WI38 (cell line): ENCODE measurements at regions not wholly inside any gene's neighbourhood (a gene's known extent, or its start where the extent isn't known, plus 50 kb on each side); places are given as distances from the start of the nearest gene placed in this dataset.

ENCODE experiments used
- H3K4me3 ChIP-seq: 2 replicates; pipeline ENCODE4 v1.5.1; 2011; ENCODE audit warnings: low read depth, mild to moderate bottlenecking, control low read depth, low read length
- CTCF ChIP-seq: IDR thresholded peaks from 2 replicates; pipeline ENCODE4 v1.5.1; 2012; ENCODE audit warnings: low read depth, mild to moderate bottlenecking, control low read depth, low read length

DNA sequence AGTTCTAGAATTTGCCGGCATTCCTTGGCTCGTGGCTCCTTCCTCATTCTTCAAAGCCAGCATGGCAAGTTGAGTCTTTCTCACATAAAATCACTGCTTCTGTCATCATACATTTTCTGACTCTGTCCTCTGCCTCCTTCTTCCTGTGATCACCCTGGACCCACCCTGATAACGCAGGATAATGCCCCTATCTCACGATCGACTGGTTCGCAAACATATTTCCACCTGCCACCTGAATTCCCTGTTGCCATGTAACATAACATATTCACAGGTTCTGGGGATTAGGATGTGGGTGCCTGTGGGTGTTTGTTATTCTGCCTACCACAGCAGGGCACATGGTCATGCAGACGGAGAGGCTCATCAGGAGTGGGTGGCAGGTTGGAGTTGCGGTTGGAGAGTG, 177.7 kb downstream of the NHLRC3 start:
- H3K4me3 ChIP-seq: no peak overlapping the region
- TF ChIP-seq CTCF: no peak

- TF ChIP-seq CTCF: no peak
- no peak overlapping the region for H3K4me3 ChIP-seq
Measured at GRCh38 chr13:39217471-39217870, 179.2 kb downstream of the NHLRC3 start.

- no peak overlapping the region for H3K4me3 ChIP-seq
- no peak for TF ChIP-seq CTCF
Measured at GRCh38 chr13:39224671-39225240, 186.5 kb downstream of the NHLRC3 start.

DNA sequence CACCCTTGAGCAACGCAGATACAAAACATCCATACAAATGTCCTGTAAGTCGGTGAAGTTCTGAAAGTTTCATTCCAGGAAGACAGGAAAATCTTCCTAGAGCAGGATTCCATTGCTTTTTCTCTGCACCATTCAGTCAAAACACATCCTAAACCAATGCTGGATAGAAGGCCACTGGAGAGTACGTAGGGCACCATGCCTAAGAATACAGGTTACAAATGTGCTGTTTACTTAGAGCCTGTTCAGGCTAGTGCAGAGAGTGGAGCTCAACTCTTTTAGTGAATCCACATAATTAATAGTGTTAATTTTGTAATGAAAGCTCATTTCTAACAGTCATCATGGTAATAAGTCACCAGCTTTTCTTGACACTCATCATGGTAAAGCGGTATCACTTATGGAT, 187.6 kb downstream of the NHLRC3 start:
- no peak for TF ChIP-seq CTCF

DNA sequence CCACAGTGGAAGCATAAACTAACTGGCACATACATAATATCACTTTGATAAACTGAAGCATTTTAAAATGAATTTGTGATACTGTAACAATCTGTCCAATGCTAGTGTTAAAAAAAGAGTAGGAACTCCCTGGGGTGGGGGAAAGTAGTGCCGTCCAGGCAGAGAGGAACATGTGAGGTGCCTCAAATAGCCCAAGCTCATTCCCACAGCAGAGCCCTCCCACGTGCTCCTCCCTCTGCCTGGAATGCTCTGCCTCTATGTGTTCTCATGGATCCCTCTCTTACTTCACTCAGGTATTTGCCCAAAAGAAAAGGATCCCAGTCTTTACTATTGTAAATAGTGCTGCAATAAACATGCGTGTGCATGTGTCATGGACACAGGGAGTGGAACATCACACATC, 188.1 kb downstream of the NHLRC3 start:
- TF ChIP-seq CTCF: no peak
- no peak overlapping the region for H3K4me3 ChIP-seq

More for the DNA sequence above, 187.6 kb downstream of the NHLRC3 start:
- H3K4me3 ChIP-seq: no peak overlapping the region

DNA sequence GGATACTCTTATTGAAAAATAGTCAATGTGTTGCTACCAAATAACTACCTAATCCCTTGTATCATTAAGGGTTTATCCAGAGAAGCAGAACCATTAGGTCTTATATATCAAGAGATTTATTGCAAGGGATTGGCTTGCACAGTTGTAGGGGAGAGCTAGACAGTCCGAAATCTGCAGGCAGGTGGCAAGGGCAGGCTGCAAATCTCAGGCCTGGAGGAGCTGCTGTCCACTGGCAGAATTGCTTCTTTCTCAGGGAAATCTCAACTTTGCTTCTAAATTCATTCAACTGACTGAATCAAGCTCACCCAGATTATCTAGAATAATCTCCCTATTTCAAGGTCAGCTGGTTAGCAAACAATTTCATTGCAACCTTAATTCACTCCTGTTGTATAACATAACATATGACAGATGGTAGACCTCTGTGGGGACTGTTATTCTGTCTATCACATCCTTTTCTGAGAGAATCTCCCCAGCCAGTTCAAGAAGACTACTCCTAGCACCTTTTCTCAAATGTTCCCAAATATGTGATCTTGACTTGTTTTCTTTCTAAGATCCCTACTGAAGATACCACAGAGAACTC, 194.2 kb downstream of the NHLRC3 start:
- no peak overlapping the region for H3K4me3 ChIP-seq
- no peak for TF ChIP-seq CTCF

DNA sequence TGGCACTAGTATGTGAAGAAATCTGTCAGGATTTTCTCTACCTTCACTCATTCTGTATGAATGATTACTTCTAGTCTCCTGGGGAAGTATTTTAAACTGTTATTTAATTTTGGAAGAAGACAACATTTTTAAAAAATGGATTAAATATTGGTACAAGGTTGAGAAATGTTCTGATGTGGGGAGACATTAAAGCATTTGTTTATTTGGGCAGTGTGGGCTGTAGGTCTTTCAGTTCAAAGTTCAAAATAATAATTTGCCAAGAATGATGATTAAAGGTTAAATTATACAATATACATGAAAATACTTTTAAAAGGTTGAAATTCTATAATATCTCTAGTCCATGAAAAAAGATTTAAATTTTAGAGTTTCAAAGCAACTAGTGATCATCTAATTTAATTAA, 194.7 kb downstream of the NHLRC3 start:
- no peak for TF ChIP-seq CTCF
- no peak overlapping the region for H3K4me3 ChIP-seq
